ENCODE measurements at regions not wholly inside any gene's neighbourhood (a gene's known extent, or its start where the extent isn't known, plus 50 kb on each side); places are given as distances from the start of the nearest gene placed in this dataset.

- TF ChIP-seq, protein P1, sequence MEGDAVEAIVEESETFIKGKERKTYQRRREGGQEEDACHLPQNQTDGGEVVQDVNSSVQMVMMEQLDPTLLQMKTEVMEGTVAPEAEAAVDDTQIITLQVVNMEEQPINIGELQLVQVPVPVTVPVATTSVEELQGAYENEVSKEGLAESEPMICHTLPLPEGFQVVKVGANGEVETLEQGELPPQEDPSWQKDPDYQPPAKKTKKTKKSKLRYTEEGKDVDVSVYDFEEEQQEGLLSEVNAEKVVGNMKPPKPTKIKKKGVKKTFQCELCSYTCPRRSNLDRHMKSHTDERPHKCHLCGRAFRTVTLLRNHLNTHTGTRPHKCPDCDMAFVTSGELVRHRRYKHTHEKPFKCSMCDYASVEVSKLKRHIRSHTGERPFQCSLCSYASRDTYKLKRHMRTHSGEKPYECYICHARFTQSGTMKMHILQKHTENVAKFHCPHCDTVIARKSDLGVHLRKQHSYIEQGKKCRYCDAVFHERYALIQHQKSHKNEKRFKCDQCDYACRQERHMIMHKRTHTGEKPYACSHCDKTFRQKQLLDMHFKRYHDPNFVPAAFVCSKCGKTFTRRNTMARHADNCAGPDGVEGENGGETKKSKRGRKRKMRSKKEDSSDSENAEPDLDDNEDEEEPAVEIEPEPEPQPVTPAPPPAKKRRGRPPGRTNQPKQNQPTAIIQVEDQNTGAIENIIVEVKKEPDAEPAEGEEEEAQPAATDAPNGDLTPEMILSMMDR (IDR thresholded peaks at IDR 0.05 in 8 of 11, conservative IDR thresholded peaks at IDR 0.05 in 3 of 11), result no peak
- TF ChIP-seq POLR2A (IDR thresholded peaks at IDR 0.05) (no peak), POLR2AphosphoS5 (IDR thresholded peaks at IDR 0.05) (no peak)
Observed at GRCh38 chr2:142714600-142714999, 162.9 kb upstream of the KYNU start.
